ENCODE measurements at regions not wholly inside any gene's neighbourhood (a gene's known extent, or its start where the extent isn't known, plus 50 kb on each side); places are given as distances from the start of the nearest gene placed in this dataset.

GRCh38 chr2:176650104-176650837, 381.0 kb downstream of the MTX2 start:
- in situ Hi-C loops (cut with HindIII; ENCODE audit: extremely low pct_ligation_motif_present, low pct_unique_long_range_greater_than_20kb), result loop anchor here (25.0 kb wide), 1 partner anchor 963 kb away; no protein-coding TSS in a partner anchor
- H3K4me2 ChIP-seq (ENCODE audit: low read depth, low read length), result no peak overlapping the region
- H3K36me3 ChIP-seq (replicated peaks in 1 of 2; ENCODE audit: control insufficient read depth in 1 of 2, insufficient read depth in 2 of 2, low read length in 2 of 2), result no peaks in the 10 kb centered on the region
- no peak overlapping the region for H2AFZ ChIP-seq (ENCODE audit: low read length)
- DNase-seq (ENCODE audit: low spot score) (no peak), FAIRE-seq (no peak), ATAC-seq (no peak)
- no peaks in the 10 kb centered on the region for H3K4me1 ChIP-seq (ENCODE audit: insufficient read depth, low read length)
- BruUV-seq (replicated peaks), result no TSS peak
- WGBS (ENCODE audit: low lambda C conversion rate), result 14% methylated on average over 4 of the region's 4 CpGs
- intact Hi-C loops (cut with micrococcal nuclease; ENCODE audit: unreplicated experiment), result loop anchor here (10.0 kb wide), 1 partner anchor 165 kb away; no protein-coding TSS in a partner anchor
- POLR2A ChIA-PET, result no interaction called here
- H4K20me1 ChIP-seq (ENCODE audit: insufficient read depth, low read length), result no peaks in the 10 kb centered on the region
- peaks cover 0 to 41% of the 10 kb centered on the region in 2 experiments; a peak in 3 of 5 replicates for H3K27me3 ChIP-seq (ENCODE audit: control insufficient read depth in 1 of 2, insufficient read depth in 2 of 2, low read length in 2 of 2)
- TF ChIP-seq JUND (CRISPR knock-in tag; IDR thresholded peaks at IDR 0.05) (no peak), SRY (CRISPR knock-in tag; IDR thresholded peaks at IDR 0.05) (no peak), TFAP4 (IDR thresholded peaks at IDR 0.05; ENCODE audit: borderline replicate concordance, low read depth) (no peak), ZNF580 (CRISPR knock-in tag; IDR thresholded peaks at IDR 0.05; ENCODE audit: borderline replicate concordance, low read depth) (no peak), ZNF550 (CRISPR knock-in tag; IDR thresholded peaks at IDR 0.05; ENCODE audit: borderline replicate concordance) (no peak), CHD4 (IDR thresholded peaks at IDR 0.05; ENCODE audit: borderline replicate concordance, low read length) (no peak), ARNT2 (CRISPR knock-in tag; IDR thresholded peaks at IDR 0.05; ENCODE audit: low read depth) (no peak), PAWR (CRISPR knock-in tag; IDR thresholded peaks at IDR 0.05; ENCODE audit: borderline replicate concordance) (no peak), IKZF5 (CRISPR knock-in tag; IDR thresholded peaks at IDR 0.05) (no peak), PCBP1 (IDR thresholded peaks at IDR 0.05; ENCODE audit: borderline replicate concordance, low read depth, low read length) (no peak), SALL1 (CRISPR knock-in tag; IDR thresholded peaks at IDR 0.05) (no peak)
- no peaks in the 10 kb centered on the region for H3K9me3 ChIP-seq (ENCODE audit: low read length)
- no peak overlapping the region for H3K27ac ChIP-seq (ENCODE audit: extremely low read length, insufficient read depth, low read length)
- CTCF ChIA-PET (ENCODE audit: low intra/inter-chr PET ratio, low total read pairs), result interaction anchor here (3.1 kb wide), 1 partner anchor 523 kb away, joined by 44 read pairs; no protein-coding TSS in a partner anchor
- H3K79me2 ChIP-seq (ENCODE audit: insufficient read depth, low read length), result no peaks in the 10 kb centered on the region
- H3K9ac ChIP-seq (ENCODE audit: insufficient read depth, low read depth, low read length), result no peak overlapping the region
- H3K4me3 ChIP-seq (replicated peaks in 1 of 3; ENCODE audit: insufficient read depth in 1 of 3, low read depth in 2 of 3, low read length in 3 of 3), result no peak overlapping the region

All from HepG2 (cell line).